ENCODE measurements at regions not wholly inside any gene's neighbourhood (a gene's known extent, or its start where the extent isn't known, plus 50 kb on each side); places are given as distances from the start of the nearest gene placed in this dataset.

- H3K36me3 ChIP-seq, result no peaks in the 10 kb centered on the region
- H3K27me3 ChIP-seq, result no peaks in the 10 kb centered on the region
- H3K4me3 ChIP-seq, result no peak overlapping the region
- TF ChIP-seq CTCF (IDR thresholded peaks at IDR 0.05), result no peak
- H3K9me3 ChIP-seq, result no peaks in the 10 kb centered on the region
- no peaks in the 10 kb centered on the region for H3K4me1 ChIP-seq
- intact Hi-C loops (cut with DNase I), result no loop called here
- H3K27ac ChIP-seq, result no peak overlapping the region
- no peak for DNase-seq (ENCODE audit: low spot score in 2 of 2)
These were observed 379.2 kb downstream of the AASDHPPT start for GRCh38 chr11:106456647-106457046.

- no peak for TF ChIP-seq CTCF (IDR thresholded peaks at IDR 0.05)
These were observed 380.3 kb downstream of the AASDHPPT start for GRCh38 chr11:106457727-106458126.

GRCh38 chr11:106459135-106459534 is 381.7 kb downstream of the AASDHPPT start:
- no peak for TF ChIP-seq CTCF (IDR thresholded peaks at IDR 0.05)
- Histone ChIP-seq H3K27me3 (no peaks in the 10 kb centered on the region), H3K4me1 (no peaks in the 10 kb centered on the region), H3K4me3 (no peak overlapping the region), H3K9me3 (no peaks in the 10 kb centered on the region), H3K36me3 (no peaks in the 10 kb centered on the region), H3K27ac (no peak overlapping the region)
- intact Hi-C loops (cut with DNase I), result no loop called here
- DNase-seq (ENCODE audit: low spot score in 2 of 2), result no peak

More at GRCh38 chr11:106457727-106458126, 380.3 kb downstream of the AASDHPPT start:
- Histone ChIP-seq H3K9me3 (no peaks in the 10 kb centered on the region), H3K4me1 (no peaks in the 10 kb centered on the region), H3K36me3 (no peaks in the 10 kb centered on the region), H3K27me3 (no peaks in the 10 kb centered on the region), H3K4me3 (no peak overlapping the region), H3K27ac (no peak overlapping the region)
- DNase-seq (ENCODE audit: low spot score in 2 of 2), result no peak
- intact Hi-C loops (cut with DNase I), result no loop called here

GRCh38 chr11:106461148-106461691 is 383.8 kb downstream of the AASDHPPT start:
- DNase-seq (ENCODE audit: low spot score in 2 of 2), result no peak

GRCh38 chr11:106461839-106462545 is 384.5 kb downstream of the AASDHPPT start:
- Histone ChIP-seq H3K4me1 (no peaks in the 10 kb centered on the region), H3K36me3 (no peaks in the 10 kb centered on the region), H3K9me3 (no peaks in the 10 kb centered on the region), H3K27me3 (no peaks in the 10 kb centered on the region), H3K4me3 (no peak overlapping the region), H3K27ac (no peak overlapping the region)
- no peak for TF ChIP-seq CTCF (IDR thresholded peaks at IDR 0.05)
- DNase-seq (ENCODE audit: low spot score in 2 of 2), result no peak
- intact Hi-C loops (cut with DNase I), result no loop called here

More at GRCh38 chr11:106461148-106461691, 383.8 kb downstream of the AASDHPPT start:
- intact Hi-C loops (cut with DNase I), result no loop called here
- H3K36me3 ChIP-seq, result no peaks in the 10 kb centered on the region
- TF ChIP-seq CTCF (IDR thresholded peaks at IDR 0.05), result no peak
- H3K4me3 ChIP-seq, result no peak overlapping the region
- no peaks in the 10 kb centered on the region for H3K9me3 ChIP-seq
- no peak overlapping the region for H3K27ac ChIP-seq
- no peaks in the 10 kb centered on the region for H3K4me1 ChIP-seq
- no peaks in the 10 kb centered on the region for H3K27me3 ChIP-seq

Data from ascending aorta (tissue), 2 donors.